Hematopoietic multipotent progenitor cell (in vitro differentiated cells): ENCODE measurements at regions not wholly inside any gene's neighbourhood (a gene's known extent, or its start where the extent isn't known, plus 50 kb on each side); places are given as distances from the start of the nearest gene placed in this dataset.
"Not testable (repeated sequence)": the region's sequence is repeated elsewhere in the genome, so short reads cannot be mapped to it uniquely, and the experiment has no call there.

ENCODE experiments used
- DNase-seq, 3 donors: peaks; one replicate each; pipeline ENCODE4 v3.0.0-alpha.2; 2011 to 2015; ENCODE audit warnings: low read depth in 2 of 3, low spot score in 2 of 3

DNA sequence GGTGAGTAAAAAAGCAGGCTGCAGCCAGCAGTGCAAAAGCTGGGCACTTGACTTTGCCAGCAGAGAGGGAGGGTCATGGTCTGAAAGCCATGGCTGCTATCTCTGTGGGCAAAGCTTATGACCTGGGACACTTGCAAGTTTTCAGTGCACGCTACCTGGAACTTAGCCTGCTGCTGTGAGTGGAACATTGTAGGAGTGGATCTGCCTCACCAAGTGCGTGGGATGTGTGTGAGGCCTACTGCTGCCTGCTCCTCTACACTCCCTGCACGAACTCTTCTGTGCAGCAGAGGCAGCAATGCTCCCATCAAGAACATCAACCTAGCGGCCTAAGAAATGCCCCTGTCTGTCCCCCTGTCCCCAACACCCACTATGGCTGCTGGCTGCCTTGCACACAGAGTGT, 344.1 kb upstream of the REG3G start:
- DNase-seq = no peak

DNA sequence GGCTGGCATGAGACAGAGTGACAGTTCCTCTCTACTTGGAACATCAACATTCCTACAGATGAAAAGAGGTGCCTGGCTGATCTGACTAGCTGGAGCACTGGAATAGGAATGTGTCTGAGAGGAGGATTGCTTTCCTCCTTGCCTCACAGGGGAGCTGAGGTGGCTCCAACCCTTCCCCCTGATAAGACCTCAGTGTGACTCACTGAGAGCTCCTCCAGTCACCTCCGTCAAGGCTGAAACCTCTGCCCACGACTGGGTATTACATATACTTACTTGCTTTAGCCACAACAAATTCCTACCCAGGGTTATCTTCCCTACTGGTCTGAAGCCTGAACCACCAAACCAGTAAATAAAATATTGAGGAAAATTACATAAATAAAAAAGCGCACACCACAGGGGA, 342.7 kb upstream of the REG3G start:
- DNase-seq = no peak

DNA sequence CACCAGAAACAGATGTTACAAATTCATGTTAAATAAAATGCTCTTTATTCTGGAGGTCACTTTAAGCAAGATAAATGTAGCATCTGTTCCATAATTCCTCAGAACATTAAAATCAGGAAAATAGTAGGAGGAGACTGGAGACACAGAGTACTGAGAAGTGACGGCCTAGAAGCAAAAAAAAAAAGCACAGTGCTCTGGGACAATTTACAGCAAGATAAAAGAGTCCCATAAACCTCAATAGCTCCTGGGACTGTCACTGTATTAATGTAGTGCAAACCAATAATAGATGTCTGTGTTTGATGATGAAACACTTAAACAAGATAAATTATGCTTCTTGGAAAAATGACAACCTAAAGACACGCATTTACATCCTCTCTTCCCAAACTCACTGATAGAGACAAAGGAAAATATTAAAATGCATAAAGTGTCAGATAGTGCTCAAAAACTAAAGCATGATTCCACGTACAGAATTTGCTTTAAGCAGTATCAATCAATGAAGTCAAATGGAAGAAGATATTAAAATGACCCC, 338.8 kb upstream of the REG3G start:
- DNase-seq = no peak

DNA sequence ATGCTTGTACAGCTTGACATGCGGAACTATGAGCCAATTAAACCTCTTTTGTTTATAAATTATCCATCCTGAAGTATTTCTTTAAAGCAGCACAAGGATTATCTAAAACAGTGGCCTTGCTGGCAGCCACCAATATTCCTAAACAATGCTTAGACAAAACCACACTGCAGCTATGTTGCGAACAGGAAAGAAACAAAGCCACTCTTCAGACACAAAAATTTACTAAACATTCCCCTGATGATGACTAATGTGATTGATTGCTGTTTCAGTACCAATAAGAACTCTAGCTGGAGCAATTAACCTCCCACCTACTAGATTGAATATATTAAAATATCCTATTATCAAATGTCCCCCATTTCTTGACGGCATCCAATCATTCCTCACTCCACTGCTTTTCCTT, 325.8 kb upstream of the REG3G start:
- DNase-seq = no peak

DNA sequence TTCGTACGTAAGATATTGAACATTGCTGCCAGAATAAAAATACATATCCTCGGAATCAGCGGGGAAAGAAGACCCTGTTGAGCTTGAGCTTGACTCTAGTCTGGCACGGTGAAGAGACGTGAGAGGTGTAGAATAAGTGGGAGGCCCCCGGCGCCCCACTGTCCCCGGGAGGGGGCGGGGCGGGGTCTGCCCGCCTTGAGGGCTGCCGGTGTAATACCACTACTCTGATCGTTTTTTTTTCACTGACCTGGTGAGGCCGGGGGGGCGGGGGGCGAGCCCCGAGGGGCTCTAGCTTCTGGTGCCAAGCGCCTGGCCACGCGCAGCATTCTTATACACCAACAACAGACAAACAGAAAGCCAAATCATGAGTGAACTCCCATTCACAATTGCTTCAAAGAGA, 324.0 kb upstream of the REG3G start:
- DNase-seq = no peak

DNA sequence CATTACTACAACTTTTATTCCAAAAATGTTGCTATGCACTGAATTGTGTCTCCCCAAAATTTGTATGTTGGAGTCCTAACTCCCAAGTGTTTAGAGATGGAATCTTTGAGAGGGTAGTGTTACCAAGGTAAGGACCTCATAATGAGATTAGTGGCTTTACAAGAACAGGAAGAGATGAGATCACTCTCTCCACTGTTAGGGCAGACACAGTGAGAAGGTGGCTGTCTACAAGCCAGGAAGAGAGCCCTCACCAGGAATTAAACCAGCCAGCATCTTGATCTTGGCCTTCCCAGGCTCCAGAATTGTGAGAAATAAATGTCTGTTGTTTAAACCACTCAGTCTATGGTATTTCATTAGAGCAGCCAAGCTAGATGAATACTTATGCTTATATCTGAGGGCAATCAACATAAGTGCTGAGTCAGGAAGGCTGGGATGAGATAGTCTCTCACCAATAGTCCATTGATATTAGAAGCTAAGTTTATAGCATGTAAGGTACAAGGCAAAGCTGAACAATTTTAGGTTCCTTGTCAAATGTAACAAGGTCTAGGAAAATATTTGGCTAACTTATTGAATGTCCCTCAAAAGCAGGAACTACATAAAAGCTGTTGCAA, 317.6 kb upstream of the REG3G start:
- no peak for DNase-seq

DNA sequence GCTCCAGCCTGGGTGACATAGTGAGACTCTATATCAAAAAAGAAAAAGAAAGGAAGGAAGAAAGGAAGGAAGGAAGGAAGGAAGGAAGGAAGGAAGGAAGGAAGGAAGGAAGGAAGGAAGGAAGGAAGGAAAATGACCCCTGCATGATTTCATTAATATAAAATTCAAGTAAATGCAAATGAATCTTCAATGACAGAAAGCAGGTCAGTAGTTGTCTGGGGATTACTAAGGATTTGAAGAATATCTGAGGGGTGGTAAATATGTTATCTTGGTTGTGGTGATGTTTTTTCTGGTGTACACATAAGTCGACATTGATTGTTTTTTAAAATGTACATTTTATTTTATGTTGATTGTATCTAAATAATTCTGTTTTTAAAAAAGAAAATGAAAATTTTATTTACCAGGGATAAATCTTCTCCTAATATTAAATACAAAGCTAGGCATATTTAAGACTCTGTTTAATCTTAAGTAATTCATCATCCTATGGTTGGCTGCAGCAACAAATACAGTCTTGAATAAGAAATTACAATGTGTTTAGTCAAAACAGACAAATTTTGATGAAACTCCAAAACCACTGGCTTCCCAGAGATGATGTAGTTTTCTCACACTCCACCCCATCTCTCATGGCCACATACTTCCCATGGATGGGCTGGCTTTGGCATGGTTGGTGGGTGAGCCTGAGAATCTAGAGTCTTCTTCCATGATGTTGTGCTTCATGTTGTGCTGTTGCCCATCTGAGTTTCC, 314.7 kb upstream of the REG3G start:
- no peak for DNase-seq

DNA sequence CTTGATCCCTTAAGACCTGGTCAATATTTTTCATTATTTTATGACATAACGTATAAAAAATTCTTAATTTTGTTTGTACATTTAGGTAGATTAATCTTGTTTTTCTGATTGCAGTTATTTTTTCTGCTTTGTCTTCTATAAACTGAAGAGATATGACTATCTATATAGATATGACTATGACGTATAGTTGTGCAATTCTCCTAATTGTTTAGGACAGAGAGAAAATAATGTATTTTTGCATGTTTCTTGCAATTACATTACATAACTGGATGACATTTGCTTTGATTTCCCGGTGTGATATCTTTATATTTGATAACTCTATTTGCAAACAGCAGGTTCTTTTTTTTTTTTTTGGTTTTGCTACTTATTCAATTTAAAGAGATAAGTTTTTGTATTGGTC, 310.2 kb upstream of the REG3G start:
- DNase-seq = no peak

DNA sequence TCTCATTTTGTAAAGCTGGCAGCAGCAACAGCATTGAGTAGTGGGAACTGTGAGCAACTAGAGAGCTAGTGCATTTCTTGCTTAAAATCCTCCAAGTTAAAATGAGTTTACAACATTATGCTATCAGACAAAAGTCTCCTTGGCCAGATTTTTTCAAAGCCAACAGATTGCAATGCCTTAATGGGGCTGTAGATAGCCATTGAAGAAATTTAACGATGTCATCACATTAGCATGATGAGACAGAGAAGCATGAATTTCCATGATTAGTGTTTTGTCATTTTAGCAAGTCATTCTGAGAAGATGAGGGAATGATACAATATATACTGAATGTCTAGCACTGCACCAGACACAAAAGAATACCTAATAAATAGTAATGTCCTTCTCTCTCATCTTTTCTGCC, 307.5 kb upstream of the REG3G start:
- no peak for DNase-seq

DNA sequence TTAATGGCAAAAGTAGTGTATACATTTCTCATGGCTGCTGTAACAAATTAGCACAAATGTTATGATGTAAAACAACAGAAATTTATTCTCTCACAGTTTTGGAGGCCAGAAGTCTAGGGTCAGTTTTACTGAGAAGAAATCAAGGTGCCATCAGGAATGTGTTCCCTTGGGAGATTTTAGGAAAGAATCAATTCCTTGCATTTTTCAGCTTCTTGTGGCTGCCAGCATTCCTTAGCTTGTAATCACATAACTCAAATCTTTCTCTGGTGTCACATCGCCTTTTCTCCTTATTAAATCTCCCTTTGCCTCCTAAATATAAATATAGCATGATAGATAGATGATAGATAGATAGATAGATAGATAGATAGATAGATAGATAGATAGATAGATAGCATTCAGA, 307.0 kb upstream of the REG3G start:
- no peak for DNase-seq

DNA sequence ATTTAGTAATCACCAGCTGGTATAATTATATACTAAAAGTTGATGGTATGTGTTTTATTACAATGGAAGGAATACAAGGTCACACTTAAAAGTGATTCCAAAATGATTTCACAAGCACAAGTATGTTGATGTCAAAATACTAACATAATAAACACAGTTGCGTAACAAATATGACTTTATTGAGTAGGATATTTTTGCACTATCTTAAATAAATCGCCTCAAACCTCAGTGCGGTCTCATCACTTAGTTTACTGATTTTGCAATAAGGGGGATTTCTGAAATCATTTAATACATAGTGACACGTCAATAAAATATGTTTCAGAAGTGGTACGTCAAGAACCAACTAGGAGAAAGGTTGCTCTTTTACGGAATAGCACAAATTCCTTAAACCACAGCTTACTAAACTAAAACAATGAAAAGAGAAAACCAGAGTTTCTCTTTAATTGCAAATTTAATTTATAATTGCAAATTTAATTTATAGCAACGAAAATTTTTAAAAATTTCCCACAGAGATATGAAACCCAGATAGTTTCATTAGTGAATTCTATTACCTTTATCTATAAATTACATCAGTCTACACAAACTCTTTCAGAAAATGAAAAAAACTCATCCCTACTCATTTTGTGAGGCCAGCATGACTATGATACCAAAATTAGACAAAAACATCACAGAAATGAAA, 304.0 kb upstream of the REG3G start:
- DNase-seq = no peak

DNA sequence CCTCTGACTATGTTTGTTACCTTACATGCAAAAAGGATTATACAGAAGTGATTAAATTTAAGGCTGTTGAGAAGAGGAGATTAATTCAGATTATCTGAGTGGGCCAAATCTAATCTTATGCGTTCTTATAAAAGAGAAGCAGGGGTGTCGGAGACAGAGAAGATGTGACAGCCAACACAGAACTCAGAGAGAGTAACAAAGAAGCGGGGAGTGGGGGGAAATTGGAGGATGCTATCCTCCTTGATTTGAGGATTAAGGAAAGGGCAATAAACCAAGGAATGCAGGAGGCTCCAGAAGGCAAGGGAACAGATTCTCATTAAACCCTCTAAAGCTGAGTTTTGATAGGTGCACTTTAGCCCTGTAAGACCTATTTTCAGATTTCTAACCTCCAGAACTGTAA, 291.3 kb upstream of the REG3G start:
- no peak for DNase-seq

DNA sequence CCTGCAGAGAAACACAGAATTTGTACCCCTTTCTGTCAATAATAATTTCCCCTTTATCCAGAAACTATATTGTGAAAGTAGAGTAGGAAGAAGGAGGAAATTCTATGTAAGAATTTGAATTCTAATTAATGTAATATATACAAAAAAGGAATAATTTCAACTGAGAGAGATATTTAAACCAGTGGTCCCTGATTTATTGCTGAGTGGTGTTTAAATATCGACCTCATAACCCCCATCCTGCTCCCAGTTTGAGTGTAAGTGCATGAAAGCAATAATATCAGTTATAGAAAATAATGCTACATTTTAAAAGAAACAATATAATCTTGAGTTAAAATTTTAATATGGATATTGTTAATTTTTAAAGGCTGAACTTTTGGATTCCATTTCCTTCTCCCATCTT, 286.2 kb upstream of the REG3G start:
- DNase-seq = no peak

DNA sequence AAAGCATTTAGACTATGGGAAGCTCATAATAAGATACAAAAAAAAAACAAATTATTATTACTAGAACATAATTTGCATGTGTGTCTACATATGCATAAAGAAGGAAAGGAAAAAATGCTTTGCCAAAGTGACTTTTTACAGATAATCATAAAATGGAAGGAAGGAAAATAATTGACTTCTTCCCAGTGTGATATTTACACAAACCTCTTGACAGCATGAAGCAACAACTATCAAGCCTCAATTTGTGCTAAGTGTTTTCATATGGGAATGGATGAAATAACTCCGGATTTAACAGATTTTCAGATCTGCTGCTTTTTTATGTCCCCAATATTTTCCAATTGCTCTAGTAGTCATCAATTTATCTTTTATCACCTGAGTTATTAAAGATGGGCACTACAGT, 275.9 kb upstream of the REG3G start:
- DNase-seq = no peak

DNA sequence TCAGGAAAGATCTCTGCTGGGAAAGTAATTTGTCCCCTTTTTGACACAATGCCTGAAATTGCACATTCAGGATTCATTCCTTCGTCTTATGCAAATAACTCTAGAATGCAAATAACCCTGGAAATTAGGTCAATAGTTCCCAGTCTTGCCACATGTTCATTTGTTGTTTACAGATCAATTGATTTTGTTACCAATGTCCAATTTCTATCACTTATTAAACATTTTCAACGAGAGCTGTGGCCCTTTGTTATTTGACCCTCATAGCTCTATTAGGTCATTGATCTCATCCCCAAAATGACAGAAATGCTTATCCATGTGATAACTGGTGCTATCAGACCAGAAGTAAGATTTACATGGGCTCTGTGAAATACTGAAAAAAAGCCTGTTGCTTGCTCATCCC, 275.3 kb upstream of the REG3G start:
- DNase-seq = no peak

DNA sequence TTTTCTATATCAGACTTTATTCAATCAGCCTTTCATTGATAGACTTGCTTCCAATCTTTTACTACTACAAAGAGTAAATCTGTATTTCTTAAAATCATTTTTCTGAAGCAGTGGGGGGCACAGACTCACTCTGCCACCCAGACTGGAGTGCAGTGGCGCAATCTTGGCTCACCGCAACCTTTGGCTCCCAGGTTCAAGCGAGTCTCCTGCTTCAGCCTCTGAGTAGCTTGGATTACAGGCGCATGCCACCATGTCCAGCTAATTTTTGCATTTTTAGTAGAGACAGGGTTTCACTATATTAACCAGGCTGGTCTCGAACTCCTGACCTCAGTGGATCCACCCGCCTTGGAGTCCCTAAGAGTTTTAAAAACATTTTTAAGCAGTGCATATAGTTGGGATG, 270.6 kb upstream of the REG3G start:
- no peak for DNase-seq

DNA sequence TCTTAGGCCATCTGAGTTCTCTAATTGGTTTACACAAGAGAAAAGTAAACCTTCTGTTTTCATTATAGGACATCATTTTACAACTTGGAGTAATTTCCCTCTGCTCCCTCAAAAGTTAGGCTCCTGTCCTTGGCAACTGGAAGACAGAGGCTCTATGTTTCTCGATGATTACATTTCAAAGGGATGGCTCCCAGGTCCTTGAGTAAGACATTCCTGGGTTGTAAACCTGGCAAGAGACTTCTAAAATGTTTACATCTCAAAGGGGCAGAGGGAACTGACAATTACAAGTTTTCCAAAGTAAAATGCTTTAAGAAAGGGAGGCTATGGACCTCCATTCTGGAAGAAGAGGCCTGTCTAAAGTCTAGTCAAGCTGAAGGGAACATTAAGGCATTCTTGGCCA, 268.3 kb upstream of the REG3G start:
- DNase-seq = no peak

DNA sequence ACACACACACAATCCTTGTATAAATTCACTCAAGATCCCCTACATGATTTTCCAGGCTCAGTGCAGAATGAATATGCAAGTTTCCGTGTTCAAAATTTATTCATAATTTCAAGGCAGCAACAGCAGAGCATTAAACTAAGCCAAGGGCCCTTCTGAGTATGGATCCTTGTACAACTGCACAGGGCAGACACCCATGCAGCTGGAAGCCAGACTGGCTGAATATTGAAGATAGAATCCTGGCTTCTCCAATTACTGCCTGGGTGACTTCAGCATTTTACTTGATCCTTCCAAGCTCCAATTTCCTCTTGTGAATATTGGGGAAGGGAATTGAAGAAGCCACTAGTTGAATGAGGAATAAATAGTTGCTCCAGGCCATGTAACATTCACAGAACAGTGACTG, 267.9 kb upstream of the REG3G start:
- no peak for DNase-seq

DNA sequence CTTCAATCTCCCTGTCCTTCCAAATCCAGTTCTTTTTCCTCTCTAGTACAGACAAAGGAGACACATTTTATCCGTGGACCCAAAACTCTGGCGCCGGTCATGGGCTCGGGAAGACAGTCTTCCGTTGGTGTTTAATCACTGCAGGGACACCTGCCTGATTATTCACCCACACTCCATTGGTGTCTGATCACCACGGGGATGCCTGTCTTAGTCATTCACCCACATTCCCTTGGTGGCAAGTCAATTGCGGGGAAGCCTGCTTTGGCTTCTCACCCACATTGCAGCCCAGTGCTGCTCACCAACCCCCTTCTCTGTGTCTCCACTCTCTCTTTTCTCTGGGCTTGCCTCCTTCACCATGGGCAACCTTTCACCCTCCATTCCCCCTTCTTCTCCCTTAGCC, 266.7 kb upstream of the REG3G start:
- DNase-seq = not testable (repeated sequence)

DNA sequence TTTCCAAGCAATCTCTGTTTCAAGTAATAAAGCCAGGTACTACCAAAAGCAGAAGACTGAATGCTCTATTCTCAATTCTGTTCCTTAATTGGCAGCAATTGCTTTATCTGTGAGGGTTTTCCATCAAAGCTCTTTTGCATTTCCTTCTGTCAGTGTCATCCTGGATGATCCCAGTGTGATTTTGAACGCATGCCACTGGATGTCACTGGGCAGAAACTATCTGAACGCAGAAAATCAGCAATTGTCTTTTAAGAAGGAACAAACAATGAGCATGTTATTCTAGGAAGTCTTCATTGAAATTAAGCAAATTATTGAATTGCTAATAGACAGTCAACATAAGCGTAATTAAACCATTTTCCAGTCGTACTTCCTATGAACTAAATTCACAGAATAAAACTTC, 259.0 kb upstream of the REG3G start:
- no peak for DNase-seq

DNA sequence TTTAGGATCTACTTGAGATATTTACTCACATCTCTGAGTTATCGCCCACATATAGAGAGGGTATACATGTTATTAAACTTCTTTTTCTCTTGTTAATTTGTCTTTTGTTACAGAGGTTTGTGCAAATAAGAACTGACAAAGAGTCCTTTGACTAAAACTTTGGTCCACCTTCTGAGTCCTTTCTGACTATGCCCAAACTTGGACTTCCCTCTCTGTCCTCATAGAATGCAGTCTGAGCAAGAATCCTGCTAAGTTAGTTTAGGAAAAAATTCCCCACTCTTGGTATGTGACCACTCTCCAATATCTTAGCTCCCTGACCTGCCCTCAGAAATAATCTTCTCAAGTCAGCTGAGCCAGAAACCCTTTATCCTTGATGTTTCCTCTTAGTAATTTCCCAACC, 257.5 kb upstream of the REG3G start:
- no peak for DNase-seq

DNA sequence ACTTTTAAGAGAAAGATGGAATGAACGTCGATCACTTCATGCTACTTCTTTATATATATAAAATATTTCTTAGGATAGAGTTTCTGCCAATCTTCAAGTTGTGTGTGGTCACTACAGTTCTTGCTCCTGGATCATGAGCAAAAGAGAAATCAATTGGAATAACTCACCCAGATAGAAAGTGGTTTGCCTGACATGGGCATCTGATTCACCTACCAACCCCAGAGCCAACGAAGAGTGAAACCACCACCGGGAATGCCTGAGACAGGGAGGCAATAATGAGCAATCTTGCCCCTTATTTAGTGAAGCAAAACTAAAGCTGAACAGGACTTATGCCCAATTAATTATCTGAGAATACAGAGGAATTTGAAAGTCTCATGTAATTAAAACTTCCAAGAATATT, 250.2 kb upstream of the REG3G start:
- DNase-seq = no peak
